ENCODE measurements at regions not wholly inside any gene's neighbourhood (a gene's known extent, or its start where the extent isn't known, plus 50 kb on each side); places are given as distances from the start of the nearest gene placed in this dataset.

DNA sequence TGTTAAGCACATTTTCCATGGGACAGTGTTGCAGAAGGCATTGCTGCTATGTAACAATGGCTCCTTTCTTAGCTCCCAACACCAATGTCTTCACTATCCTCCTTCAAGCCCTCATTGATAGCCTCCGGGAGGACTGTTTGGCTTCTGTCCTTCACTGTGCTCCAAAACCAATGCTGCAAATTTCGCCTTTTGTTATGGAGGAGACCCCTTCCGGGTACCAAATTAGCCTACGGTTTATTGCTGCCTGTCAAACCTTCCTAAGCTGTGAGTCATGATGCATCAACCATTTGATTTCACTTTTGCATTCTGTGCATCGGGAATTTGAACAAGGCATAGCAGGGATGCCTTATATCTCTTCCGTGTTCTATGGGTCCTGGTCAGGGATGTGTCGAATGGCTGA lies 432.9 kb downstream of the GATA3 start:
- no peak for FAIRE-seq

More for the DNA sequence above, 432.9 kb downstream of the GATA3 start:
- CTCF ChIA-PET: no interaction called here
- BruUV-seq (replicated peaks): no TSS peak
- dilution Hi-C loops (cut with MboI; ENCODE audit: extremely low pct_ligation_motif_present, low sequenced_read_pairs): no loop called here
- H3K9me3 ChIP-seq (replicated peaks; ENCODE audit: control insufficient read depth, insufficient read depth, low read length): no peaks in the 10 kb centered on the region
- H4K20me1 ChIP-seq (replicated peaks; ENCODE audit: control insufficient read depth, extremely low read depth, insufficient read depth, low read length): no peaks in the 10 kb centered on the region
- no peak overlapping the region for H3K27ac ChIP-seq (ENCODE audit: insufficient read depth, low read depth, low read length)
- no peaks in the 10 kb centered on the region for H3K27me3 ChIP-seq (ENCODE audit: control insufficient read depth in 2 of 2, insufficient read depth in 2 of 2, low read length in 2 of 2)
- TF ChIP-seq, protein P1, sequence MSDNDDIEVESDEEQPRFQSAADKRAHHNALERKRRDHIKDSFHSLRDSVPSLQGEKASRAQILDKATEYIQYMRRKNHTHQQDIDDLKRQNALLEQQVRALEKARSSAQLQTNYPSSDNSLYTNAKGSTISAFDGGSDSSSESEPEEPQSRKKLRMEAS (IDR thresholded peaks at IDR 0.05; ENCODE audit: insufficient read depth, insufficient read length): no peak
- TF ChIP-seq FOS (IDR thresholded peaks at IDR 0.05; ENCODE audit: borderline replicate concordance, insufficient read depth, low read length) (no peak), JUN (IDR thresholded peaks at IDR 0.05; ENCODE audit: borderline replicate concordance, insufficient read depth, insufficient read length, low read depth) (no peak), MYC (IDR thresholded peaks at IDR 0.05; ENCODE audit: low read depth, low read length) (no peak), GATA2 (IDR thresholded peaks at IDR 0.05; ENCODE audit: insufficient read depth, insufficient read length, low read depth, low read length) (no peak), CTCF (IDR thresholded peaks at IDR 0.05; ENCODE audit: extremely low read depth in 1 of 2, insufficient read depth in 1 of 2, low read depth in 1 of 2, low read length in 2 of 2) (no peak), POLR2A (IDR thresholded peaks at IDR 0.05; ENCODE audit: low read depth, low read length) (no peak), EZH2 (IDR thresholded peaks at IDR 0.05; ENCODE audit: borderline replicate concordance, low read depth, low read length, severe bottlenecking) (no peak), POLR2AphosphoS5 (IDR thresholded peaks at IDR 0.05; ENCODE audit: insufficient read depth, low read depth, low read length) (no peak)
- H3K9me1 ChIP-seq (replicated peaks; ENCODE audit: control insufficient read depth, extremely low read depth, insufficient read depth, low read length): no peaks in the 10 kb centered on the region
- no peak overlapping the region for H2AFZ ChIP-seq (ENCODE audit: low read depth, low read length)
- H3K79me2 ChIP-seq (ENCODE audit: control insufficient read depth, insufficient read depth, low read length): no peaks in the 10 kb centered on the region
- H3K9ac ChIP-seq (replicated peaks; ENCODE audit: extremely low read depth, insufficient read depth, low read length): no peak overlapping the region
- intact Hi-C loops (cut with micrococcal nuclease): no loop called here
- H3K4me1 ChIP-seq (ENCODE audit: control insufficient read depth, extremely low read depth, insufficient read depth, low read length): no peaks in the 10 kb centered on the region
- no peak for DNase-seq (ENCODE audit: low read depth, low spot score)
- H3K4me3 ChIP-seq (replicated peaks in 1 of 3; ENCODE audit: insufficient read depth in 1 of 3, low read depth in 1 of 3, low read length in 3 of 3): no peak overlapping the region
- H3K4me2 ChIP-seq (ENCODE audit: insufficient read depth, low read length): no peak overlapping the region
- no peaks in the 10 kb centered on the region for H3K36me3 ChIP-seq (ENCODE audit: control insufficient read depth in 2 of 2, extremely low read depth in 1 of 2, insufficient read depth in 2 of 2, low read length in 2 of 2)
- POLR2A ChIA-PET: no interaction called here

All from endothelial cell of umbilical vein (primary cell).